Calu3 (cell line): ENCODE measurements at regions not wholly inside any gene's neighbourhood (a gene's known extent, or its start where the extent isn't known, plus 50 kb on each side); places are given as distances from the start of the nearest gene placed in this dataset.

ENCODE experiments used
- BruUV-seq: library from RNA; stranded (reverse); fragments of 400-500 nt; replicated peaks from 2 replicates; lab custom pipeline; 2021; lab: Mats Ljungman, UMichigan
- CTCF ChIA-PET: fragments of 300-600 bp; sonication (Branson Sonifier 250); formaldehyde crosslinking; loops from one replicate; lab custom pipeline; 2022; ENCODE audit warnings: antibody characterized with exemption; lab: Charles Lee
- DNase-seq: peaks from one replicate; pipeline ENCODE4 v3.0.0; 2022
- H3K27ac Mint-ChIP-seq: one replicate; pipeline ENCODE4 v1.8.0; 2022; ENCODE audit warnings: mixed read lengths; ENCODE audit not compliant: unreplicated experiment
- H3K27me3 Mint-ChIP-seq: one replicate; pipeline ENCODE4 v1.8.0; 2022; ENCODE audit warnings: mixed read lengths; ENCODE audit not compliant: unreplicated experiment
- H3K36me3 Mint-ChIP-seq: one replicate; pipeline ENCODE4 v1.8.0; 2022; ENCODE audit warnings: mild to moderate bottlenecking, moderate library complexity, mixed read lengths; ENCODE audit not compliant: insufficient read depth, unreplicated experiment
- H3K4me1 Mint-ChIP-seq: one replicate; pipeline ENCODE4 v1.8.0; 2022; ENCODE audit warnings: mild to moderate bottlenecking, low read depth, mixed read lengths; ENCODE audit not compliant: unreplicated experiment
- H3K4me3 Mint-ChIP-seq: one replicate; pipeline ENCODE4 v1.8.0; 2022; ENCODE audit warnings: mild to moderate bottlenecking, low read depth, moderate library complexity, mixed read lengths; ENCODE audit not compliant: unreplicated experiment
- H3K9me3 Mint-ChIP-seq: one replicate; pipeline ENCODE4 v1.8.0; 2022; ENCODE audit warnings: low read depth, mixed read lengths; ENCODE audit not compliant: unreplicated experiment
- intact Hi-C: fragments of 100-400 bp; cut with micrococcal nuclease; formaldehyde crosslinking; loops from one replicate; pipeline ENCODE4 v1.10.0; 2022; ENCODE audit not compliant: unreplicated experiment
- TF ChIP-seq, protein P1 (sequence below): fragments of 200-600 bp; IDR thresholded peaks from one replicate; pipeline ENCODE4 v1.8.0; 2022; ENCODE audit warnings: antibody characterized with exemption; ENCODE audit not compliant: unreplicated experiment

DNA sequence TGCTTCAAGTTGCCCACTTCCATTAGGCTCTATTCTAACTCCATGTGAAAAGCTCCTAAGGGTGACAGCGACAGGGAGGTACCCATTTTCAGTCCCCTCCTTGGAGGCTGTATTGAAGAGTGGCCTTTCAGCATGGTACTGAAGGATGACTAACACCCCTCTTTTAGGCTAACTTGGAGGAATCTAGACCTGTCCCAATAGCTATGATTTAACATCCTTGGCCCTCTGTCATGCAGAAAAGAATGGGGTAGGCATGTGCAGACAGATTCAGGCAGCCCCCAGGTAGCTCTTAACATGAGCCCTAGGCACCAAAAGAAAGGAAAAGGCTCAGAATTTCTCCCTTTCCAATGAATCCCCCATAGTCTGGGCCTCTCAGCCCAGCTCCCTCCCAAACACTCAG, 89.3 kb upstream of the AMOTL1 start:
- Mint-ChIP-seq H3K4me3 (no peak overlapping the region), H3K27me3 (no peaks in the 10 kb centered on the region), H3K9me3 (no peaks in the 10 kb centered on the region), H3K4me1 (peaks cover 16% of the 10 kb centered on the region), H3K27ac (no peak overlapping the region), H3K36me3 (no peaks in the 10 kb centered on the region)
- DNase-seq = no peak
- TF ChIP-seq, protein P1, sequence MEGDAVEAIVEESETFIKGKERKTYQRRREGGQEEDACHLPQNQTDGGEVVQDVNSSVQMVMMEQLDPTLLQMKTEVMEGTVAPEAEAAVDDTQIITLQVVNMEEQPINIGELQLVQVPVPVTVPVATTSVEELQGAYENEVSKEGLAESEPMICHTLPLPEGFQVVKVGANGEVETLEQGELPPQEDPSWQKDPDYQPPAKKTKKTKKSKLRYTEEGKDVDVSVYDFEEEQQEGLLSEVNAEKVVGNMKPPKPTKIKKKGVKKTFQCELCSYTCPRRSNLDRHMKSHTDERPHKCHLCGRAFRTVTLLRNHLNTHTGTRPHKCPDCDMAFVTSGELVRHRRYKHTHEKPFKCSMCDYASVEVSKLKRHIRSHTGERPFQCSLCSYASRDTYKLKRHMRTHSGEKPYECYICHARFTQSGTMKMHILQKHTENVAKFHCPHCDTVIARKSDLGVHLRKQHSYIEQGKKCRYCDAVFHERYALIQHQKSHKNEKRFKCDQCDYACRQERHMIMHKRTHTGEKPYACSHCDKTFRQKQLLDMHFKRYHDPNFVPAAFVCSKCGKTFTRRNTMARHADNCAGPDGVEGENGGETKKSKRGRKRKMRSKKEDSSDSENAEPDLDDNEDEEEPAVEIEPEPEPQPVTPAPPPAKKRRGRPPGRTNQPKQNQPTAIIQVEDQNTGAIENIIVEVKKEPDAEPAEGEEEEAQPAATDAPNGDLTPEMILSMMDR = no peak
- CTCF ChIA-PET = no interaction called here
- intact Hi-C loops = no loop called here
- BruUV-seq = no TSS peak

DNA sequence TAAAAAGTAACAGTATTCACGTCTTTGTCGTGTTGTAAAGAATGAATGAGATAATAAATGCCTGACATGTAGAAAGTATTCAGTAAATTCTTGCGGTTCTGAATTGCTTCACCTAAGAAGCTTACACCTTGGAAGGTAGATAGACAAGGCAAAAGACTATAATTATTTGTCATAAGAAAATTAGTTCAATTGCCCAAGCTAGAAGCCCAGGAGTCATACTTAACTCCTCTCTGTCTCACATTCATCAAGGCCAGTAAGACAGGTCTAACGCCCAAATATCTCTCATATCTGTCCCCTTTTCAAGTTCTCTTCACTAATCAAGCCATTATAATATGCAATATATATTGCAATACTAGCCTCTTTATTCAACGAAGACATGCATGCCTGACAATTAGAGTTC, 87.7 kb upstream of the AMOTL1 start:
- Mint-ChIP-seq H3K4me1 (peaks cover 16% of the 10 kb centered on the region), H3K36me3 (no peaks in the 10 kb centered on the region), H3K4me3 (no peak overlapping the region), H3K27ac (no peak overlapping the region), H3K27me3 (no peaks in the 10 kb centered on the region), H3K9me3 (no peaks in the 10 kb centered on the region)
- DNase-seq = no peak
- intact Hi-C loops = no loop called here
- BruUV-seq = no TSS peak
- CTCF ChIA-PET = no interaction called here
- TF ChIP-seq, protein P1 = no peak

DNA sequence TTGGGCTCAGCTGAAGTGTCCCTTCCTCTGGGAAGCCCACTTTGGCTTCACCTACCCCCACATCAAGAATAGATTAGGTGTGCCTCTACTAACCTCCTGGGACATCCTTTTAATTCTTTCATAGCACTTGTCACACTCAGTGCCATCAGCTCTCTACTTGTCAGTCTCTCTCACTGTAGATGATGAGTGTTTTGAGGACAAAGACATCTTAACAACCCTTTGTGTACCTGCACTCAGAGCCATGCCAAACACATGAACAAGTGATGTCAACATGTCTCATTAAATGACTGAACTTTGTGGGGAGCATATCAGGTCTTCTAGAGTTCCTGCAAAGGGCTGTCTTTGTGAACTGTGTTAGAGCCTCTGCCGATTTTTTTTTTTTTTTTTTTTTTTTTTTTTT, 87.0 kb upstream of the AMOTL1 start:
- DNase-seq = no peak

DNA sequence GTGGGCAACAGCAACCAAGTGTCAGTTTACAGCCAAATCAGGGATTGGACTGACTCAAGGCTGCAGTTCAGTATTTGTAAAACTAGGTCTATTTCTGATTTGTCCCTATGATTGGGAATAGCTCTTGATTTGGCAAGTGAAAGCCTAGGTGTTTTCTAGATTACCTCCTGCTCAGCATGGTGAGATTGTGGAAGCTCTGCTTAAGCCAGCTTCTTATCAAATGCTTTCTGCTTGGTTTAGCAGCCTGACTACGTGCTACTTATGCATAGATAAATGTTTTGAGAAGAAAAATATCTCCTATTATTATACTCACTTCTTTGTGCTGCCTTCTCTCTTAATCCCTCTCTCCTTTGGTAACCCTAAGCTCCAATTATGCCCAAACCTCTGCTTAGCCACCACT, 86.3 kb upstream of the AMOTL1 start:
- Mint-ChIP-seq H3K27ac (no peak overlapping the region), H3K36me3 (no peaks in the 10 kb centered on the region), H3K27me3 (no peaks in the 10 kb centered on the region), H3K4me3 (no peak overlapping the region), H3K4me1 (peaks cover 16% of the 10 kb centered on the region), H3K9me3 (no peaks in the 10 kb centered on the region)
- TF ChIP-seq, protein P1 = no peak
- DNase-seq = no peak
- intact Hi-C loops = no loop called here
- CTCF ChIA-PET = no interaction called here
- BruUV-seq = no TSS peak

More for the DNA sequence above, 87.0 kb upstream of the AMOTL1 start:
- Mint-ChIP-seq H3K9me3 (no peaks in the 10 kb centered on the region), H3K4me1 (peaks cover 16% of the 10 kb centered on the region), H3K36me3 (no peaks in the 10 kb centered on the region), H3K27me3 (no peaks in the 10 kb centered on the region), H3K27ac (no peak overlapping the region), H3K4me3 (no peak overlapping the region)
- BruUV-seq = no TSS peak
- CTCF ChIA-PET = no interaction called here
- intact Hi-C loops = no loop called here
- TF ChIP-seq, protein P1 = no peak
